GM21825 (cell line): ENCODE measurements at regions not wholly inside any gene's neighbourhood (a gene's known extent, or its start where the extent isn't known, plus 50 kb on each side); places are given as distances from the start of the nearest gene placed in this dataset.

ENCODE experiments used
- ATAC-seq: cut with Tn5 transposase; IDR thresholded peaks from one replicate; pipeline ENCODE4 v1.9.1; 2021; ENCODE audit warnings: mild to moderate bottlenecking, moderate library complexity; ENCODE audit not compliant: unreplicated experiment

DNA sequence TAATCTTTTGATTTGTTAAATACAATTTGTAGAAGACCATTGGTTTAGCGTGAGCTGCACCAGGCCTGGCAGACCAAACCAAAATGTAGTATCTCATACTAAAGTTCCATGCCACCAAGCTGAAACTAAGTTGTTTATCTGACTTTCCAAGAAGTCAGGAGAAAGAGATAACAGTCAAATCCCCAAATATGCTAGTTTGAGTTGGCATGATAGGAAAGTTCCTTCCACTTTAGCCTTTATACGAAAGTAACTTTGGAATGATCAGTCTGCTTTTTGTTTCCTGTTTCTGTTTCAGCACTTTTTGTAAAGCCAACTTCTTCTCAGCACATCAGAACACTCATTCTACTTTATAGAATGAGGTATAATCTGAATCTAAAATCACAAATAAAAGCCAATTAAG lies 449.2 kb downstream of the GRXCR1 start:
- no peak for ATAC-seq

DNA sequence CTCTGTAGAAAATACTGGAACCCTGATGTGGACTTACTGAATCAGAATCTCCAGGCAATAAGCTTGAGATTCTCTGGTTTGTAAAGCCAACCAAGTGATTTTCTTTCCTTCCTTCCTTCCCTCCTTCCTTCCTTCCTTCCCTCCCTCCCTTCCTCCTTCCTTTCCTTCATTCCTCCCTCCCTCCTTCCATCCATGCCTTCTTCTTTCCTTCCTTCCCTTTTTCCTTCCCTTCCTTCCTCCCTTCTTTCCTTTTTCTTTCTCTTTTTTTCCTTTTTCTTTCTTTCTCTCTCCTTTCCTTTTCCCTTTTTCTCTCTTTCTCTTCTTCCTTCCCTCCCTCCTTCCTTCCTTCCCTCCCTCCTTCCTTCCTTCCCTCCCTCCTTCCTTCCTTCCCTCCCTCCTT lies 450.8 kb downstream of the GRXCR1 start:
- ATAC-seq = no peak

DNA sequence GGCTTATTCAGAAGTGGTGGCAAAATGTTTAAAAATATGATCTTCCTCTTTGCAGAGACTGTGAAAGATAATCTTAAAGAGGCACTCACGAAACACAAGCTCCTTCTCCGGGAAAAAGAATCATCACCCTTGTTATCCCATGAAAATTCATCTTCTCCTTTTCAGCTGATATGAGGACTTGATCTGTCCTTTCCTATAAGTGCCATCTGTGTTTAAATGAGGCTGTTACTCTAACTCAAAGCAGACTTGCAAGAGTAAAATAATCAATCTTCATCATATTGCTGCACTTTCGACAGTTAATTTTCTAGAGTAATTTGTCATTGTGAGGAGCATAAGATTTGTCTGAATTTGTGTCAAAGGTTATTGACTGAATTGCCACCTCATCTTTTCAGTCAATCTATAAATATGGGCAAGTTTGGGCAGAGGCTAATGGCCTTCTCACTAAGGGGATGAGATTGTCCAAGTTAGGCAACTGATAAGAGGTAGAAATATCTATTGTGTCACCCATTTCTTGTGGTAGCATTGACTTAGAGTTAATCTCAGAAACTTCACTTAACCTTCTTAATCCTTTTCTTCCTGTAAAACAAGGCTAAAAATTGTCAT lies 452.9 kb downstream of the GRXCR1 start:
- ATAC-seq = no peak

DNA sequence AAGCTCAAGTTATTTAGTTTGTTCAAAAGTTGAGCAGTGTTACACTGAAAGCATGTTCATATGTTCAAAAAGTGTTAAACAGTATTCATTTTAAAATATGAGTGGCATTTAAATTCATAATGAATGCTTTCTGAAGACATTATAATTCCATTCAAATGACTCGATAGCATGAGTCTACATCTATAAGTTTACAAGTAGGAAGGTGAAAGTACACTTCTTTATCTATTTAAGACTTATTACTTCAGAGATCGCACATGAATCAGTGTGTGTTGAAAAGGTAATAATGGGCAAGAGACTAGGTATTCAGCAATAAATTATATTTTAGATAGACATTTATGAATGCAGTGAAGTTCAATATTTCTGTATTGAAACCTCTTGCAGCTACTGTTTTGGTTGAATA lies 456.1 kb downstream of the GRXCR1 start:
- ATAC-seq = no peak

DNA sequence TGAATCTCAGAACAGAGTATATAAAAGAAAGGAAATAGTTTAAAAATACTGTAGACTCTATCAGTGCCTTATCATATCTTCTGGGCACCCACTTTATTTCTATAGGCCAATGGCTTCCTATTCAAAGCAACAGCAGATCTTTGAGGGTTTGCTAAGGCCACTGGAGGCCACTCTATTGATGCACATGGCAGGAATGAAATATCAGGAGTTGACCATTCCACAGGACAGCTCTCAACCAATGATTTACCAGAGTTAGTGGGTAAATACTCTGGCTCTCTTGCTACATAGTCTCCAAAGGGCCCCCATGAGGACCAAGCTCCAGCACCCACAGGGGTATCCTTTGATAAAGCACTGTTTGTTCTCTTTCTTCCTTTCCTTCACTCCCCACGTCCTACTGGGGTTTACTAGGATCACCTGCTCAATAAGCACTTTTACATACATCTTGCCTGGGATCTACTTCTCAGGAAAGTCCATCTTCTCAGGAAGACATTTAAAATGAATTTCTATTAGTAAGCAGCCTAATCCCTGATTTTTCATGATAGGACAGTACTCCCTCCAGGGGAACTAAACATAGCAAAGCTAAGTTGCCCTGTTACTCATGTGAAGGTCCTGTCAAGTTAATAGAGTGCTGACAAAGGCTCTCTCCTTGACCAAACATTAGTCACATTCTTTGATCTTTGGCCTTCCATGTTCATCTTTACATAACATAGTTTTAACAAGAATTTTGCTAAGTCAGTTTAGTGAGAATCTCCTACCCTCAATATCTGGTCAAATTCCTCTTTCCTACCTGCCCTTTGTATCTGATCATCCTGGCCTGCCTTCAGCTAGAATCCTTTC lies 459.7 kb downstream of the GRXCR1 start:
- no peak for ATAC-seq

DNA sequence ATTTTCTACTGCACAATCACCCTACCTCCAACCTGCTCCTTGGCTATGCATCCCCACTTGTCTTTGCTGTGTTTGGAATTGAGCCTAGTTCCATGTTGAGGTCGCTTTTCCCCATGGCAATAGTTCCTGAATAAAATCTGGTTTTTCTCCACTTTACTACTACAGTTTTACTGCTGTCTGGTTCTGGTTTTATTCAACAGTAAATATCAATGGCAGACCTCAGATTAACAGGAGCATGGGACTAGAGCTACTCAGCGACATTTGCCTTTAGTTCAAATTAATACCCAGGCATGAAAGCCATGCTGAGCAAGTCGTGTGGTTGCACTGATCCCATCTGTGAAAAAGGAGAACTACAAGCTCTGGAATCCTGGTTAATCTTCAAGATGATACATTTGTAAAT lies 460.3 kb downstream of the GRXCR1 start:
- ATAC-seq = no peak

DNA sequence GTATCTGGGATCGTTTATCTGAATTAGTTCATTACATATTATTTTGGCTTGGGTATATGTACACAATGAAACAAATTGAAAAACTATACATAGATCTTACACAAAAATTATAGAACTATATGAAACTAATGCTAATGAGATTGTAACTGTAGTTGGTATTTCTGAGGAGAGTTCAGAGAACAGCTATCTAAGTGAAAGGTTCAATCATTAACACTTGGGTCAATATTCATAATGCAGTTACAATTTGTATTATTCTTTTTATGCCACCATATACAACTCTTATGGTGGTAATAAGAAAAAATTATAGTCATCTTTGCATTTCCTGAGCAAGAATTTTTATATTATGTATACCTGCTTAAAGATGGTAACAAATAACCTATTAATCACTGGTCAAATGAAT lies 461.0 kb downstream of the GRXCR1 start:
- ATAC-seq = no peak

DNA sequence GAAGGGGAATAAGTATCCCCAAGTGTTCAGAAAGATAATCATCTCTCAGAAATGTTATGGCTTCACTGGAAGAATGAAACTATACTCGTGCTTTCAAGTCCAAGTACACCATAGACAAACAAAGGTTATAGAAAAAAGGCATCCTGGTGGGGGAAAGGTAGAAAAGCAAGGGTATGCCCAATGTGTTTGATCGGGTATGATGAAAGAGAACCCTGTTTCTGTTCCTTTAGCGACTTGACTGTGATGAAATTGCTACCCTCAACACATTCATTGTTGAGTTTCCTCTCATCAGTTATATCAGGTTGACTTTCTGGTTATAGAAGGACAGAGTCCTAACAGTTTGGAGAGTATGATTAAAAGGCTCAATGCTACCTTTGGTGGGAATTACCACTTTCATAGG lies 464.3 kb downstream of the GRXCR1 start:
- ATAC-seq = no peak

DNA sequence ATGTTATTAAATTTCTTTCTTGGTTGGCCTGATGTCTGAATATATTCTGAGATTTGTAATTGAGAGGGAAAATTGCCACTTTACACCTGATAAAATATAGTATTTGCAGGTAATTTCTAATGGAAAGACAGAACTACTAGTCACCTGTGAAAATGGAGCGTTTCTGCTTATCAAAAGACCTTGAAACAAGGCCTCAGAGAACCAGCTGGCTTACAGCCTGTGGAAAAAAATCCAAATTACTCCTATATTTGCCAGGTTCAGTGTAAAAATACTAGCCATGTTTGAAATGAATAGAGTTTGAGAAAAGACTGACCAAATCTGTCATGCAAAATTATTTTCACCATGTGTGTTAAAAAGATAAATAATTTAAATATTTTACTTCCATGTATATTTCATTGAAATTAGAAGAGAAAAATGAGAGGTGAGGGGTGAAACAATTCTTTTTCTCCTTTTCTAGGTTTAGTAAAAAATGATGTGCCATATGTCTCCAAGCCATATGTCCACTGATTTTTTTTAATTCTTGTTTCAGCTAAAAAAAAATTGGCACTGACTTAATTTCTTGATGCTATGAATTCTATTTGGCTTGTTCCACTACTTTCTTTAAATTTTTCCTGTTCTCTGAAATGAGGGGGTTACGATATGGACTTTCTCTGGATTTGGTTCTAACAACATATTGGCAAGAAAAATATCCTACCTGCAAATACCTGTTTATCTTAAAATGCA lies 464.9 kb downstream of the GRXCR1 start:
- ATAC-seq = no peak

DNA sequence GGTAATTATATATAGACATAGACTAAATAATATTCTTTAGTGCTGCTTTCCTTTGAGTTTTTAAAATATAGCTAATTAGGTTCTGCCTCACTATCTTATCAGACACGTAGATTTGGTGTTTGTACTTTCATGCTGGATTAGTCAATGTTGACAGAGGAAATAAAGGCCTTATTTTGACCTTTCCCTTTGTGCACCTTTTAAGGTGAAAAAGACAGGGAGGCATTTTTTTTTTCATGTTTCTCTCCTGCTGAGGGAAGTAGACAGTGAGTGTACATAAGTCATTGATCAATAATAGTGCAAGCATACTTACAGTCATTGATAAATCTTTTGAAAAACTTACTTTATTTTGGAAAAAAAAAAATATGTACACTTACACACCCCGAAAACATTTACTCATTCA lies 467.8 kb downstream of the GRXCR1 start:
- ATAC-seq = no peak

DNA sequence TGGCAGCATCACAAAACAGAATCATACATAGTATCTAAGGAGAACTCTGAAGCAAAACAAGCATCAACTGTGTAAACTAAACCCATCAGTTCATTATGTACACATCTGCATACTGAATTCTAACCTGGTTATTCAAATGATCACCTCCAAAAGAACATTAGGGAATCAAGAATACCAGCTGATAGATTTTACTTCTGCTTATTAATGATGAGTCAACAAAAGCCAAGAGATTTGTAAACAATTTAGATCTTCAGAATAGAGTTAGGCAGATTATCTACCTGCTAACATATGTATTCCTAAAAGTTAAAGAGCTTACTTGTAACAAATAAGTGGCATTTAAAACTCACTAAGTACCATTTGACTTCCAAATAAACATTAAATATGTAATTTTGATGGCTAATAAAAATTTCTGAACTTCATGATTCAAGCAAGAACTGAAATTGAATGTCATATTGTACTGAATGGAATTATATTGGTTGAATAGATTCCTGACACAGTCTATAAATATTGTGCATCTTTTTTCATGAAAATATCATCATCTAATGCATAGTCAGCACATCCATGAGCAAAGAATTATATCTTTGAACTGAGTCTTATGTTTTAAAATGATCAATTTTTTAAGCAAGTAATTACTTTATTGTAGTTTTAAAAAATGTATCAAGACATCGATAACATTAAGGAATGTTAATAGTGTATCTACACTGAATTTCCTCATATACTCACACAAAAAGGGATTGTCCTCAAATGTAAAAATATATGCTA lies 470.5 kb downstream of the GRXCR1 start:
- ATAC-seq = no peak

DNA sequence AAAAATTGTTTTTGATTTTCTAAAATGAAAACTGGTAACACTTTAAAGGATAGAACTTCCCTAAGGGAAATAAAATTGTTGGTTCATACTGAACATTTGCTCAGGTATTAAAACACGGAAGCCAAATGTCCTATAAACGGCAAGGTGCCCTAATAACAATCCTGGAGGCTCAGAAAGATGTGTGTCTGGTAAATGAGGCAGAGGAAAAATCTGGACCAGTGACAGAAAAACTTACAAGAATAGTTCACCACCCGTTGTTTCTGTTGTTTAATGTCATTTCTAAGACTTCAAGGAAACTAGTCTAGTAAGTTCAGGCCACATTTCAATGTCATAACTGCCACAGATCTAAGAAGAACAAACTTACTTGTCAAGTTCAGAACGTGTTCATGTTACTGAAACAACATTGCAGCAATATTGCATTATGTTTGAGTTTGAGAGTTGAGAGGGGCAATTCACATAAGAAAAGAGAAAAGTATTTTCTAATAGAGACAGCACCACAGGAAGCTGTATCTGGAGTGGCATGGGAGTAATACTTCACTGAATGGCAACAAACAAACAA lies 476.6 kb downstream of the GRXCR1 start:
- ATAC-seq = no peak

DNA sequence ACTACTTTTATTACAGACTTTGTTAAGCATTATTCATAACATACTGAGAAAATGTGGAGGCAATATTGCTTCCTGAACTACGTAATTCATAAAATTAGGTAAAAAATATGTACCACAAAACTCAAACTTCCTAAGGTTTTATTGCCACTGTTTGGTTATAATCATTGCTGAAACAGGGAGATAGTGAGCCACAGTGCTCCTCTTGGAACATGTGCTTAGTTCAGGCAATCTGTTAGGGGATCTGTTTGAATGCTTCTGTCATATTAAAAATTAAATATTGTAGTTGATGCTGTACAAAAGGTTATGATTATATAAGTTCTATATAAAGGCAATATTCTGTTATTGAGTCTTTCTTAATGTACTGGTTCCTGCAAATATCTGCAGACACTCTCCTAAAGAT lies 480.7 kb downstream of the GRXCR1 start:
- no peak for ATAC-seq

DNA sequence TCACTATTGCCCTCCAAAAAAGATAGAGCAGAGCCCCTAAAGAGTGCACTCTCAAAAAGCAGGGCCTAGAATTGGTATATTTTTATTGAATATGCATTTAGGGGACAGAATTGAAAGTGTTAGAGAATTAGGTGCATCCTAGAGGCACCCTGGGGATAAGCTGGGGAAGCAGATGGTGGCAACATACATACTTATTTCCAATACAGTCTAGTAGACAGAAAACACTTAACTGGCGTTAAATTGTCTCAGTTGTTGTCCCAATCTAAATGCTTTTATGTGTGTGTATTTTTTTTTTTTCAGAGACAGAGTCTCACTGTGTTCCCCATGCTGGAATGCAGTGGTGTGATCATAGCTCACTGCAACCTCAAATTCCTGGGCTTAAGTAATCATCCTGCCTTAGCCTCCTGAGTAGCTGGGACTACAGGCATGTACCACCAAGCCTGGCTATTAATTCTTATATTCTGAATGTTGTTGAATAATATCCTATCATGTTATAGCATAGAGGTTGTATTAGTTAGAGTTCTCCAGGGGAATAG lies 481.8 kb downstream of the GRXCR1 start:
- ATAC-seq = no peak

DNA sequence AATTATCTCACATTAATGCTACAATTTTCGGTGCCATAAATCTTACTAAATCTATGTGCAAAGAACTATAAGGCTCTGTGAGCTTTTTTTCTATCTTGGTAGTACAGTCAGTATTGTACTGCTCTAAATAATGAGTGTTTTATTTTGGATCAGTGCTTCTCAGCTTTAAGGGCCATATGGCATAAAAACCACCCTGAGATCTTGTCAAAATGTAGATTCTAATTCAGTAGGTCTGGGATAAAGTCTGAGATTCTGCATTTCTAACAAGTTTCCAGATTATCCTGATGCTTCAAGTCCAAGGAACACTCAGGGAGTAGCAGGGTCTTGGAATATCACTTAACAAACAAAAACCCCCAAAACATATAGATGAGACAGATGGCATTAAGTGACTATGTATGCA lies 486.5 kb downstream of the GRXCR1 start:
- no peak for ATAC-seq

DNA sequence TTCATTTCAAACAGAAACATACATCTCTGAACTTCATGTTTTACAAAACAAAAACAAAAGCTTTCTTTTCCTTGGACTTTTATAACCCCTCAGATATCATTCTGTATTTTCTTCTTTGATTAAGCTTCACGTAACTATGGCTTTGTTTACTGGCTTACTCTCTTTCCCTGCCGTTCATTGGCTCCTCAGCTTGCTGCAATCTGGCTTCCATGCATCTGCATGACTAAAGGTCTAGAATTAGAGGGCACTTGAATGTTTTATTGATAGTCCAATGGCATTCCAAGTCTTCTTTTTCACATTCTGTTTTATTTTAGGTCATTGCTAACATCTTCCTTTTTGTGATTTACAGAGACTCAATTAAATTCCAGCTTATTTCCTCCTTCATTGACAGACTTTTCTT lies 487.6 kb downstream of the GRXCR1 start:
- ATAC-seq = no peak

DNA sequence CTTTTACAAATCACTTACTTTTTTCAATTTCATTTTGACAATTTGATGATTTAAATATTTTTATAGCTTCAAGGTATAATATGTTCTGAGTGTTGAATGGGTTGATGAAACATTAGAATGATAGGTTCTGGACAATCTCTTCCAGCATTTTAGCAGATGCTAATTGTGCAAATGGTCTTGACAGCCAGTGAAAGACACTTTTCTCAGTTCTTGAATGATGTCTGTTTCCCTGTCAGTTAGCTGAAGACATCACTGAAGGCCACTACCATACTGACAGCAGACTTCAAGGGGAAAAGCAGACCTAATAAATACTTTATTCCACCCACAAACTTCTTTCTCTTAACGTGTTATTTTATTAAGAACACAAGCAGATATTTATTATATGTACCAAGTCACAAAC lies 498.6 kb downstream of the GRXCR1 start:
- no peak for ATAC-seq

DNA sequence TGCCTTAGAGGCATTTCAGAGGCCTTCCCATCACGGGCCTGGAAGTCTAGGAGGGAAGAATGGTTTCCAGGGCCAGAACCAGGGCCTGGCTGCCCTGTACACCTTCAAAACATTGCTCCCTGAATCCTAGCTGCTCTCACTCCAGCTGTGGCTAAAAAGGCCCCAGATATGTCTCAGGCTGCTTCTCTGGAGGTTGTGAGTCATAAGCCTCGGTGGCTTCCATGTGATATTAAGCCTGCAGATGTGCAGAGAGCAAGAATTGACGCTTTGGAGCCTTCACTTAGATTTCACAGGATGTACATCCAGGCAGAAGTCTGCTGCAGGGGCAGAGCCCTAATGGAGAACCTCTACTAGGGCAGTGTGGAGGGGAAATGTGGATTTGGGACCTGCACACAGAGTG lies 502.5 kb downstream of the GRXCR1 start:
- no peak for ATAC-seq

DNA sequence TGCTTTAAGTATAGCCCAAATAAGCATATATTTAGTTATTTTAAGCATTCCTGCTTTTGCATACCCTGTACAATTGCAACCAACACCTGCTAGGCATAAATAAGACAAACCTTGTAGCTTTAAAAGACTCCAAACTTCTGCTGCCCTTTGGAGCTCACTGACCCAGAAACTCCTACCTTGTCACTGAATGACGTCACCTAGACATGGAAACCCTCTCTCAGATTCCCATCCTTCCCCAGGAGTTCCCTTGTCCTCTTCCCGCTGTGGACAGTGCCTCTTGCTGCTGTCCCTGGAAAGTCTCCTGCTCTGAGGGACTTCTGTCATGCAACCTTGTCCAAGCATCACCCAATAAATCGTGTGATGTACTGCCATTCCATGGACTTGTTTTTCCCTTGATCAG lies 507.2 kb downstream of the GRXCR1 start:
- no peak for ATAC-seq

DNA sequence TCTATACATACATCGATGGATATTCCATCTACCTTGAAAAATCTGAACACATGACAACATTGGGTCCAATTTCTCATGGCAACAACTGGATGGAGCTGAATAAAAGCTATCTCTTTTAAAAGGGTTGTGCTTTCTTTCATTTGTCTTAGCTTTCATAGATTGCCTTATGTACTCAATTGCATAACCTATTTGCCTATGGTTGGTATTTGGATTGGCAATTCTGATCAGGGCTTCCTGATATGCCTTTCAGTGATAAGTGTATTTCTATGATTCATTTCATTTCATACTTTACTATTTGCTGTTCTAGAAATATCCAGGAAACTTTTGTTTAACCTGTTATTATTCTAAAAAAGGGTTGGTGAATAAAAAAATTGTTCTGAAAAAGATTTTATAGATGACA lies 509.9 kb downstream of the GRXCR1 start:
- ATAC-seq = no peak

DNA sequence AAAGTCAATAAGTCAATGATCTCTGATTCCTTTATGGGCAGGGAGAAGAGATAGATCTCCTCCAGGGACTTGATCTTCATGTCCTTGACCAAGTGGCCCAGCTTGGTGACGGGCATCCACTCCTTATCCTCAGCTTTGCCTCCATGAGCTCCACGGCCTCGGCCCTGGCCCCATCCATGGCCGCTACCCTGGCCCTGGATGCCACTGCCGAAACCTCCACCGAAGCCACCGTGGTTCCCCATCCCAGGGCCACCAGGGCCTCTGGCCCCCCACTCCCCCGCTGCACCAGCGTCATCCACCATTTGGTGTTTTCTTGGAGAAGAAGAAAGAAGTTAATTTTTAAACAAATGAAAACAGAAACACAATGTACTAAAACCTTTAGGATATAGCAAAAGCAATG lies 518.1 kb downstream of the GRXCR1 start:
- ATAC-seq = no peak
